C1 segment of cervical spinal cord (tissue), 14 donors: ENCODE measurements at regions not wholly inside any gene's neighbourhood (a gene's known extent, or its start where the extent isn't known, plus 50 kb on each side); places are given as distances from the start of the nearest gene placed in this dataset.

Experiments
- DNase-seq, 14 donors: peaks; one replicate each; lab custom pipeline; 2025; lab: John Stamatoyannopoulos, UW

- DNase-seq, result no peak
Measured at GRCh38 chr14:45364565-45365156, 111.7 kb upstream of the MIS18BP1 start.

GRCh38 chr14:45362505-45362904, 109.5 kb upstream of the MIS18BP1 start:
- DNase-seq, result no peak

- DNase-seq, result no peak
Measured at GRCh38 chr14:45361727-45362126, 108.7 kb upstream of the MIS18BP1 start.

GRCh38 chr14:45359746-45360145, 106.7 kb upstream of the MIS18BP1 start:
- no peak for DNase-seq

GRCh38 chr14:45332360-45332988, 79.5 kb upstream of the MIS18BP1 start:
- DNase-seq, result no peak

GRCh38 chr14:45308745-45309397, 55.9 kb upstream of the MIS18BP1 start:
- DNase-seq, result no peak
